ENCODE measurements at regions not wholly inside any gene's neighbourhood (a gene's known extent, or its start where the extent isn't known, plus 50 kb on each side); places are given as distances from the start of the nearest gene placed in this dataset.

- no peak overlapping the region for H4K8ac ChIP-seq (ENCODE audit: low read length)
- H3K14ac ChIP-seq (ENCODE audit: low read length in 2 of 2): no peak overlapping the region
- H3K23ac ChIP-seq (ENCODE audit: low read length in 2 of 2): no peak overlapping the region
- no peaks in the 10 kb centered on the region for H3K4me1 ChIP-seq (ENCODE audit: control insufficient read depth, insufficient read depth, low read depth, low read length)
- no peak overlapping the region for H2AK5ac ChIP-seq (ENCODE audit: low read length, severe bottlenecking)
- no peak overlapping the region for H3K4me3 ChIP-seq (ENCODE audit: insufficient read depth in 1 of 2, low read depth in 1 of 2, low read length in 2 of 2)
- H4K91ac ChIP-seq (ENCODE audit: low read length): no peak overlapping the region
- no peaks in the 10 kb centered on the region for H3K79me1 ChIP-seq (replicated peaks; ENCODE audit: low read length, poor library complexity, severe bottlenecking)
- no peak overlapping the region for H3K9ac ChIP-seq (ENCODE audit: low read length)
- peak; percentile 8 for DNase-seq
- H2AFZ ChIP-seq (ENCODE audit: low read depth, low read length): no peak overlapping the region
- no peak overlapping the region for H2BK15ac ChIP-seq (ENCODE audit: low read depth, poor library complexity, severe bottlenecking)
- no peak overlapping the region for H2BK5ac ChIP-seq (ENCODE audit: low read depth, low read length, poor library complexity, severe bottlenecking)
- no peak overlapping the region for H2BK120ac ChIP-seq (ENCODE audit: low read depth, low read length)
- no peak overlapping the region for H3K18ac ChIP-seq (ENCODE audit: low read depth in 1 of 2, low read length in 2 of 2)
- no peak overlapping the region for H3K27ac ChIP-seq (ENCODE audit: low read length, poor library complexity, severe bottlenecking)
- H2BK12ac ChIP-seq (ENCODE audit: low read length in 2 of 2): no peak overlapping the region
- H3K4me2 ChIP-seq (ENCODE audit: low read length, poor library complexity, severe bottlenecking): no peak overlapping the region
- no peaks in the 10 kb centered on the region for H3K36me3 ChIP-seq (ENCODE audit: control insufficient read depth in 1 of 2, insufficient read depth in 2 of 2, low read depth in 1 of 2, low read length in 2 of 2)
- peaks cover 6 to 9% of the 10 kb centered on the region in 2 experiments for H3K27me3 ChIP-seq (ENCODE audit: control insufficient read depth in 1 of 2, insufficient read depth in 1 of 2, low read length in 2 of 2)
- no peaks in the 10 kb centered on the region for H3K9me3 ChIP-seq (ENCODE audit: control insufficient read depth, low read length)
- 66% methylated on average over 12 of the region's 12 CpGs for WGBS
- H3K4ac ChIP-seq (ENCODE audit: low read depth in 1 of 2, low read length in 2 of 2): no peak overlapping the region
Observed at GRCh38 chr22:22752556-22753477, 108.4 kb downstream of the GGTLC2 start.

GRCh38 chr22:22753526-22754267 lies 109.3 kb downstream of the GGTLC2 start:
- Histone ChIP-seq H3K9me3 (ENCODE audit: control insufficient read depth, low read length) (no peaks in the 10 kb centered on the region), H3K79me1 (replicated peaks; ENCODE audit: low read length, poor library complexity, severe bottlenecking) (no peaks in the 10 kb centered on the region), H2BK12ac (ENCODE audit: low read length in 2 of 2) (no peak overlapping the region), H3K4me3 (ENCODE audit: insufficient read depth in 1 of 2, low read depth in 1 of 2, low read length in 2 of 2) (no peak overlapping the region), H2AFZ (ENCODE audit: low read depth, low read length) (no peak overlapping the region), H3K4me1 (ENCODE audit: control insufficient read depth, insufficient read depth, low read depth, low read length) (no peaks in the 10 kb centered on the region), H4K91ac (ENCODE audit: low read length) (no peak overlapping the region), H3K4me2 (ENCODE audit: low read length, poor library complexity, severe bottlenecking) (no peak overlapping the region), H4K8ac (ENCODE audit: low read length) (no peak overlapping the region), H2BK120ac (ENCODE audit: low read depth, low read length) (no peak overlapping the region), H3K14ac (ENCODE audit: low read length in 2 of 2) (no peak overlapping the region), H3K9ac (ENCODE audit: low read length) (no peak overlapping the region), H2BK15ac (ENCODE audit: low read depth, poor library complexity, severe bottlenecking) (no peak overlapping the region), H3K27ac (ENCODE audit: low read length, poor library complexity, severe bottlenecking) (no peak overlapping the region), H3K18ac (ENCODE audit: low read depth in 1 of 2, low read length in 2 of 2) (no peak overlapping the region), H3K23ac (ENCODE audit: low read length in 2 of 2) (no peak overlapping the region), H3K27me3 (ENCODE audit: control insufficient read depth in 1 of 2, insufficient read depth in 1 of 2, low read length in 2 of 2) (peaks cover 6 to 9% of the 10 kb centered on the region in 2 experiments), H3K4ac (ENCODE audit: low read depth in 1 of 2, low read length in 2 of 2) (no peak overlapping the region), H2BK5ac (ENCODE audit: low read depth, low read length, poor library complexity, severe bottlenecking) (no peak overlapping the region), H2AK5ac (ENCODE audit: low read length, severe bottlenecking) (no peak overlapping the region), H3K36me3 (ENCODE audit: control insufficient read depth in 1 of 2, insufficient read depth in 2 of 2, low read depth in 1 of 2, low read length in 2 of 2) (no peaks in the 10 kb centered on the region)
- WGBS: 55% methylated on average over 7 of the region's 7 CpGs
- peak; percentile 2 for DNase-seq

- H2AK5ac ChIP-seq (ENCODE audit: low read length, severe bottlenecking): no peak overlapping the region
- no peak overlapping the region for H2AFZ ChIP-seq (ENCODE audit: low read depth, low read length)
- no peak overlapping the region for H2BK15ac ChIP-seq (ENCODE audit: low read depth, poor library complexity, severe bottlenecking)
- no peak overlapping the region for H3K23ac ChIP-seq (ENCODE audit: low read length in 2 of 2)
- H3K4me2 ChIP-seq (ENCODE audit: low read length, poor library complexity, severe bottlenecking): no peak overlapping the region
- H4K8ac ChIP-seq (ENCODE audit: low read length): no peak overlapping the region
- no peak overlapping the region for H2BK12ac ChIP-seq (ENCODE audit: low read length in 2 of 2)
- H3K36me3 ChIP-seq (ENCODE audit: control insufficient read depth in 1 of 2, insufficient read depth in 2 of 2, low read depth in 1 of 2, low read length in 2 of 2): no peaks in the 10 kb centered on the region
- no peak overlapping the region for H3K14ac ChIP-seq (ENCODE audit: low read length in 2 of 2)
- H3K4me3 ChIP-seq (ENCODE audit: insufficient read depth in 1 of 2, low read depth in 1 of 2, low read length in 2 of 2): no peak overlapping the region
- no peak overlapping the region for H2BK120ac ChIP-seq (ENCODE audit: low read depth, low read length)
- no peak overlapping the region for H2BK5ac ChIP-seq (ENCODE audit: low read depth, low read length, poor library complexity, severe bottlenecking)
- no peak for DNase-seq
- no peak overlapping the region for H3K4ac ChIP-seq (ENCODE audit: low read depth in 1 of 2, low read length in 2 of 2)
- no peak overlapping the region for H3K18ac ChIP-seq (ENCODE audit: low read depth in 1 of 2, low read length in 2 of 2)
- H4K91ac ChIP-seq (ENCODE audit: low read length): no peak overlapping the region
- no peaks in the 10 kb centered on the region for H3K4me1 ChIP-seq (ENCODE audit: control insufficient read depth, insufficient read depth, low read depth, low read length)
- H3K9me3 ChIP-seq (ENCODE audit: control insufficient read depth, low read length): no peaks in the 10 kb centered on the region
- no peak overlapping the region for H3K27ac ChIP-seq (ENCODE audit: low read length, poor library complexity, severe bottlenecking)
- H3K27me3 ChIP-seq (ENCODE audit: control insufficient read depth in 1 of 2, insufficient read depth in 1 of 2, low read length in 2 of 2): peaks cover 6 to 9% of the 10 kb centered on the region in 2 experiments
- H3K9ac ChIP-seq (ENCODE audit: low read length): no peak overlapping the region
- no peaks in the 10 kb centered on the region for H3K79me1 ChIP-seq (replicated peaks; ENCODE audit: low read length, poor library complexity, severe bottlenecking)
- 55% methylated on average over 2 of the region's 3 CpGs for WGBS
Observed at GRCh38 chr22:22754268-22754657, 109.8 kb downstream of the GGTLC2 start.

Measured in mesenchymal stem cell (in vitro differentiated cells and primary cell).